H1 (cell line): ENCODE measurements at regions not wholly inside any gene's neighbourhood (a gene's known extent, or its start where the extent isn't known, plus 50 kb on each side); places are given as distances from the start of the nearest gene placed in this dataset.

Source experiments
- ASH2L ChIP-seq: fragments of 200-600, 300-600 bp; sonication (generic); IDR thresholded peaks from one replicate; pipeline ENCODE4 v1.7.1; 2017; ENCODE audit warnings: low read length
- EZH2 ChIP-seq: fragments of 200-600 bp; sonication (generic); IDR thresholded peaks from 2 replicates; pipeline ENCODE4 v1.7.1; 2012; ENCODE audit warnings: low read depth, mild to moderate bottlenecking, moderate library complexity, low read length, inconsistent platforms; ENCODE audit not compliant: severe bottlenecking
- KDM4A ChIP-seq: IDR thresholded peaks from one replicate; pipeline ENCODE4 v1.7.1; 2012; ENCODE audit warnings: low read depth, mild to moderate bottlenecking, moderate library complexity, low read length, inconsistent platforms; ENCODE audit not compliant: severe bottlenecking
- KDM5A ChIP-seq: fragments of 200-600 bp; IDR thresholded peaks from 2 replicates; pipeline ENCODE4 v1.7.1; 2012; ENCODE audit warnings: mild to moderate bottlenecking, low read length, inconsistent platforms, mixed read lengths
- POU5F1 ChIP-seq: IDR thresholded peaks from 2 replicates; pipeline ENCODE4 v1.6.1; 2011; ENCODE audit warnings: low read depth, mild to moderate bottlenecking, low read length, moderate library complexity
- RAD21 ChIP-seq, 2 experiments: IDR thresholded peaks in 1 of 2; conservative IDR thresholded peaks in 1 of 2; 2 replicates each; pipeline ENCODE4 v1.6.1; 2011; ENCODE audit warnings: low read depth in 2 of 2, low read length in 2 of 2, improper control_type of control experiment in 1 of 2, inconsistent platforms in 1 of 2, mild to moderate bottlenecking in 1 of 2, moderate library complexity in 1 of 2
- SP1 ChIP-seq: IDR thresholded peaks from 2 replicates; pipeline ENCODE4 v1.6.1; 2011; ENCODE audit warnings: low read depth, low read length
- TEAD4 ChIP-seq: IDR thresholded peaks from 2 replicates; pipeline ENCODE4 v1.6.1; 2012; ENCODE audit warnings: low read depth, low read length, inconsistent platforms, mixed read lengths
- TF ChIP-seq, protein P1 (sequence below): fragments of 300-600 bp; sonication (generic); IDR thresholded peaks from 2 replicates; pipeline ENCODE4 v1.7.1; 2012; ENCODE audit warnings: low read length, moderate library complexity, mild to moderate bottlenecking, inconsistent platforms; ENCODE audit not compliant: insufficient replicate concordance
- TF ChIP-seq, protein P2 (sequence below): IDR thresholded peaks from 2 replicates; pipeline ENCODE4 v1.6.1; 2012; ENCODE audit warnings: inconsistent platforms

DNA sequence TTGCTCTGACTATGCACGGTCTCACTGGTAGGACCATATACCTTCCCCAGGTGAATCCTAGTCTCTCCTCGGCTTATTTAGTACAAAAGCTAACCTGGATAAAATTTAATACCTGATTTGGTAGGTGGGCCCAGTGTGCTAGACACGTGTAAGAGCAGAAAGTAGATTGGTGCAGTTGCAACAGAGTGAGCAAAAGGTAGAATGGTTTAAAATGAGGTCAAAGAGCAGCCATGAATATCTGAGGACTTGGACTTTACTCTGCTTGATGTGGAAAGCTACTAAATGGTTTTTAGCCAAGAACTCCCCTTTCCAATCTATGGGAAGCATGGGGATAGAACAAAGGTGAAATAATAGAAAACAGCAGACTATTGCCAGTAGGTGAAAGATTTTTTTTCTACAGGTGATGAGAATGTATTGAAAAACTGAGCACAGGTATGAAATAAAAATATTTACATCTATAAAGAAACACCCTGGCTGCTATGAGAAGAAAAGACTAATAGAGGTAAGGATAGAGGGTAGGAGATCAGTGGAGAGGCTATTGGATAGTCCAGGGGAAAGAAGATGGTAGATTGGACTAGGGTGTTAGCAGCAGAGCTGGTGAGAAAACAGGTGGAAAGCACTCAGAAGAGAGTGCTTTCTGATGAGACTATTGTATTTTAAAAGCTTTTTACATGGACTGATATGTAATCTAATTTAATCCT, 61.3 kb upstream of the BCL9 start (continued):
- TF ChIP-seq, protein P1, sequence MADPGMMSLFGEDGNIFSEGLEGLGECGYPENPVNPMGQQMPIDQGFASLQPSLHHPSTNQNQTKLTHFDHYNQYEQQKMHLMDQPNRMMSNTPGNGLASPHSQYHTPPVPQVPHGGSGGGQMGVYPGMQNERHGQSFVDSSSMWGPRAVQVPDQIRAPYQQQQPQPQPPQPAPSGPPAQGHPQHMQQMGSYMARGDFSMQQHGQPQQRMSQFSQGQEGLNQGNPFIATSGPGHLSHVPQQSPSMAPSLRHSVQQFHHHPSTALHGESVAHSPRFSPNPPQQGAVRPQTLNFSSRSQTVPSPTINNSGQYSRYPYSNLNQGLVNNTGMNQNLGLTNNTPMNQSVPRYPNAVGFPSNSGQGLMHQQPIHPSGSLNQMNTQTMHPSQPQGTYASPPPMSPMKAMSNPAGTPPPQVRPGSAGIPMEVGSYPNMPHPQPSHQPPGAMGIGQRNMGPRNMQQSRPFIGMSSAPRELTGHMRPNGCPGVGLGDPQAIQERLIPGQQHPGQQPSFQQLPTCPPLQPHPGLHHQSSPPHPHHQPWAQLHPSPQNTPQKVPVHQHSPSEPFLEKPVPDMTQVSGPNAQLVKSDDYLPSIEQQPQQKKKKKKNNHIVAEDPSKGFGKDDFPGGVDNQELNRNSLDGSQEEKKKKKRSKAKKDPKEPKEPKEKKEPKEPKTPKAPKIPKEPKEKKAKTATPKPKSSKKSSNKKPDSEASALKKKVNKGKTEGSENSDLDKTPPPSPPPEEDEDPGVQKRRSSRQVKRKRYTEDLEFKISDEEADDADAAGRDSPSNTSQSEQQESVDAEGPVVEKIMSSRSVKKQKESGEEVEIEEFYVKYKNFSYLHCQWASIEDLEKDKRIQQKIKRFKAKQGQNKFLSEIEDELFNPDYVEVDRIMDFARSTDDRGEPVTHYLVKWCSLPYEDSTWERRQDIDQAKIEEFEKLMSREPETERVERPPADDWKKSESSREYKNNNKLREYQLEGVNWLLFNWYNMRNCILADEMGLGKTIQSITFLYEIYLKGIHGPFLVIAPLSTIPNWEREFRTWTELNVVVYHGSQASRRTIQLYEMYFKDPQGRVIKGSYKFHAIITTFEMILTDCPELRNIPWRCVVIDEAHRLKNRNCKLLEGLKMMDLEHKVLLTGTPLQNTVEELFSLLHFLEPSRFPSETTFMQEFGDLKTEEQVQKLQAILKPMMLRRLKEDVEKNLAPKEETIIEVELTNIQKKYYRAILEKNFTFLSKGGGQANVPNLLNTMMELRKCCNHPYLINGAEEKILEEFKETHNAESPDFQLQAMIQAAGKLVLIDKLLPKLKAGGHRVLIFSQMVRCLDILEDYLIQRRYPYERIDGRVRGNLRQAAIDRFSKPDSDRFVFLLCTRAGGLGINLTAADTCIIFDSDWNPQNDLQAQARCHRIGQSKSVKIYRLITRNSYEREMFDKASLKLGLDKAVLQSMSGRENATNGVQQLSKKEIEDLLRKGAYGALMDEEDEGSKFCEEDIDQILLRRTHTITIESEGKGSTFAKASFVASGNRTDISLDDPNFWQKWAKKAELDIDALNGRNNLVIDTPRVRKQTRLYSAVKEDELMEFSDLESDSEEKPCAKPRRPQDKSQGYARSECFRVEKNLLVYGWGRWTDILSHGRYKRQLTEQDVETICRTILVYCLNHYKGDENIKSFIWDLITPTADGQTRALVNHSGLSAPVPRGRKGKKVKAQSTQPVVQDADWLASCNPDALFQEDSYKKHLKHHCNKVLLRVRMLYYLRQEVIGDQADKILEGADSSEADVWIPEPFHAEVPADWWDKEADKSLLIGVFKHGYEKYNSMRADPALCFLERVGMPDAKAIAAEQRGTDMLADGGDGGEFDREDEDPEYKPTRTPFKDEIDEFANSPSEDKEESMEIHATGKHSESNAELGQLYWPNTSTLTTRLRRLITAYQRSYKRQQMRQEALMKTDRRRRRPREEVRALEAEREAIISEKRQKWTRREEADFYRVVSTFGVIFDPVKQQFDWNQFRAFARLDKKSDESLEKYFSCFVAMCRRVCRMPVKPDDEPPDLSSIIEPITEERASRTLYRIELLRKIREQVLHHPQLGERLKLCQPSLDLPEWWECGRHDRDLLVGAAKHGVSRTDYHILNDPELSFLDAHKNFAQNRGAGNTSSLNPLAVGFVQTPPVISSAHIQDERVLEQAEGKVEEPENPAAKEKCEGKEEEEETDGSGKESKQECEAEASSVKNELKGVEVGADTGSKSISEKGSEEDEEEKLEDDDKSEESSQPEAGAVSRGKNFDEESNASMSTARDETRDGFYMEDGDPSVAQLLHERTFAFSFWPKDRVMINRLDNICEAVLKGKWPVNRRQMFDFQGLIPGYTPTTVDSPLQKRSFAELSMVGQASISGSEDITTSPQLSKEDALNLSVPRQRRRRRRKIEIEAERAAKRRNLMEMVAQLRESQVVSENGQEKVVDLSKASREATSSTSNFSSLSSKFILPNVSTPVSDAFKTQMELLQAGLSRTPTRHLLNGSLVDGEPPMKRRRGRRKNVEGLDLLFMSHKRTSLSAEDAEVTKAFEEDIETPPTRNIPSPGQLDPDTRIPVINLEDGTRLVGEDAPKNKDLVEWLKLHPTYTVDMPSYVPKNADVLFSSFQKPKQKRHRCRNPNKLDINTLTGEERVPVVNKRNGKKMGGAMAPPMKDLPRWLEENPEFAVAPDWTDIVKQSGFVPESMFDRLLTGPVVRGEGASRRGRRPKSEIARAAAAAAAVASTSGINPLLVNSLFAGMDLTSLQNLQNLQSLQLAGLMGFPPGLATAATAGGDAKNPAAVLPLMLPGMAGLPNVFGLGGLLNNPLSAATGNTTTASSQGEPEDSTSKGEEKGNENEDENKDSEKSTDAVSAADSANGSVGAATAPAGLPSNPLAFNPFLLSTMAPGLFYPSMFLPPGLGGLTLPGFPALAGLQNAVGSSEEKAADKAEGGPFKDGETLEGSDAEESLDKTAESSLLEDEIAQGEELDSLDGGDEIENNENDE, result no peak
- no peak for TF ChIP-seq SP1
- no peak for TF ChIP-seq POU5F1
- no peak for TF ChIP-seq EZH2
- TF ChIP-seq KDM5A, result no peak
- no peak for TF ChIP-seq ASH2L
- TF ChIP-seq RAD21 (IDR thresholded peaks at IDR 0.05 in 1 of 2, conservative IDR thresholded peaks at IDR 0.05 in 1 of 2; ENCODE audit: low read depth in 2 of 2, low read length in 2 of 2), result no peak
- no peak for TF ChIP-seq TEAD4
- no peak for TF ChIP-seq KDM4A
- TF ChIP-seq, protein P2, sequence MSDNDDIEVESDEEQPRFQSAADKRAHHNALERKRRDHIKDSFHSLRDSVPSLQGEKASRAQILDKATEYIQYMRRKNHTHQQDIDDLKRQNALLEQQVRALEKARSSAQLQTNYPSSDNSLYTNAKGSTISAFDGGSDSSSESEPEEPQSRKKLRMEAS, result no peak
